HG03039 (cell line): ENCODE measurements at regions not wholly inside any gene's neighbourhood (a gene's known extent, or its start where the extent isn't known, plus 50 kb on each side); places are given as distances from the start of the nearest gene placed in this dataset.
"Not testable (repeated sequence)": the region's sequence is repeated elsewhere in the genome, so short reads cannot be mapped to it uniquely, and the experiment has no call there.

Experiments used
- ATAC-seq: cut with Tn5 transposase; IDR thresholded peaks from one replicate; pipeline ENCODE4 v1.9.1; 2021; ENCODE audit warnings: mild to moderate bottlenecking, moderate library complexity; ENCODE audit not compliant: unreplicated experiment

GRCh38 chr1:73516451-73516850 is 681.5 kb downstream of the LRRIQ3 start:
- no peak for ATAC-seq

- ATAC-seq, result no peak
Measured at GRCh38 chr1:73511038-73511437, 686.9 kb downstream of the LRRIQ3 start.

DNA sequence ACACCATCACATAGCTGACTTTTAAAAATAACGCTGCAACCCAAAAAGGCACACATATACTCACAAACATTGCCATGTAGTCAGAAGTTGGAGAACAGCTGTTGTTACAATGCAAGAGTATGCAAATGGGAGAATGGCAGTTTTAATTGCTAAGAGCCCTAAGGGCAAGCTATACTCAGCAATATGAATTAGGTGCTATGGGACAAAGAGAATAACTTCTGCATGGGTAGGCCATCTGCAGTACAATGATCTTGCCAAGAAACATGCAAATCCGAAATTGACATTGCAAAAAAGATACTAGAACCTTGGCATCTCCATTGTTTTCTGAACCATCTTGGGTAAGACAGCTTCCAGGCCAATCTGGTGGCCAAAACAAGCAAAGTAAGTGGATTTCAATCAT is 697.8 kb downstream of the LRRIQ3 start:
- ATAC-seq, result no peak

GRCh38 chr1:73499671-73500070 is 698.3 kb downstream of the LRRIQ3 start:
- no peak for ATAC-seq

DNA sequence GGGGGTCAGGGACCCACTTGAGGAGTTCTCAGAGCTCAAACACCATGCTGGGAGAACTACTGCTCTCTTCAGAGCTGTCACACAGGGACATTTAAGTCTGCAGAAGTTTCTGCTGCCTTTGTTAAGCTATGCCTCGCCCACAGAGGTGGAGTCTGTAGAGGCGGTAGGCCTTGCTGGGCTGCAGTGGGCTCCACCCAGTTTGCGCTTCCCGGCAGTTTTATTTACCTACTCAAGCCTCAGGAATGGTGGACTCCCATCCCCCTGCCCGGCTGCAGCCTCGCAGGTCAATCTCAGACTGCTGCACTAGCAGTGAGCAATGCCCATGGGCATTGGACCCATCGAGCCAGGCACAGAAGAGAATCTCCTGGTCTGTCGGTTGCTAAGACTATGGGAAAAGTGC is 706.4 kb downstream of the LRRIQ3 start:
- no peak for ATAC-seq

DNA sequence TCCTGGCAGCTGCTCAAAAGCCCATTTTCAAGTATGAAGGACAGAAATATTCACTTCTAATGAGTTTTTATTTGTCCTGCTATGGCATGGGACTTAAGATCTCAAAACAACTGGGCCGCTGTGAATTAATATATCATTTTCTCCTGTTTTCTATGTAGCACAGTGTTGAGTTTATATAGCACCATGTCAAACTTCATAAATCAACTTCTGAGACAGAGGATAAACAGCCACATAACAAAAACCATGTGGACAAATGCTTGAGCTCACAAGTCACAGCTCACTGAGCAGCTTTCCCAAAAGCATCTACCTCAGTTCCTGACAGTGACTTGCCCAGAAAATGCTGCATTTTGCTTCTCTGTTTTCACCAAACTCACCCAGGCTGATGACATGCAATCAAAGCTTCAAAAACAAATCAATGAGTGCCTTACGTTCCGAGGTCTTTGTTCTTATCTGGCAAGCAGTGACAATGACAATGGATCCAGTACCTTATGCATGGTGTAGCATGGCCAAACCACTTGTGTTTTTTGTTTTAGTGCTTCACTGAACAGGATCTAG is 722.6 kb downstream of the LRRIQ3 start:
- no peak for ATAC-seq

DNA sequence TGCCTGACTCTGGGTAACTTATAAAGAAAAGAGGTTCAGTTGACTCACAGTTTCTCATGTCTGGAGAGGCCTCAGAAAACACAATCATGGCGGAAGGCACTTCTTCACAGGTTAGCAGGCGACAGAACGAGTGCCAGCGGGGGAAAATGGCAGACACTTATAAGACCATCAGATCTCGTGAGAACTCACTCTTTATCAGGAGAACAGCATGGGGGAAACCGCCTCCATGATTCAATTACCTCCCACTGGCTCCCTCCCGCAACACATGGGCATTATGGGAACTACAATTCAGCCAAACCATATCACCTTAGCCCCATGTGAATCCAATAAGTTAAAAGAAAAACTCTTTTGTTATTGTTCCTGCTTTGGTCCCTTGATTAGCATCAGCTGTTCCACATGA is 725.2 kb downstream of the LRRIQ3 start:
- ATAC-seq, result no peak

DNA sequence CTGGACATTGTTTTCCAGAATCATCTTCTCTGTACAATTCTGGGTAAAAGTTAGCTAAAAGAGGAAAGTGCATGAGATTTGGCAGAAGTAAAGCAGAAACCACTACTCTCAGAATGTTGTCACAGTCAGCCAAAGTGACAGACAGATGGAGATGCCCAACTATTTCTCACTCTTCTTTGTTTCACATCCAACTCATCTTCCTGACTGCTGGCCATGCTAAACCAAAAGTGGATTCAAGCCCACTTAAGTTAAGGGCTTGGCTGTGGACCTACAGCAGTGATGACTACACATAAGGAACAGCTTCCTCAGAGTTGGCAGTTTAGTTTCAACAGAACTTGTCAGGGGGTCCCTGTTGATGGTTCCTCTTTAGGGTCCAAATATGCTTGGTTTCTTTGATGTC is 730.2 kb downstream of the LRRIQ3 start:
- no peak for ATAC-seq

GRCh38 chr1:73463873-73464272 is 734.1 kb downstream of the LRRIQ3 start:
- ATAC-seq, result no peak

DNA sequence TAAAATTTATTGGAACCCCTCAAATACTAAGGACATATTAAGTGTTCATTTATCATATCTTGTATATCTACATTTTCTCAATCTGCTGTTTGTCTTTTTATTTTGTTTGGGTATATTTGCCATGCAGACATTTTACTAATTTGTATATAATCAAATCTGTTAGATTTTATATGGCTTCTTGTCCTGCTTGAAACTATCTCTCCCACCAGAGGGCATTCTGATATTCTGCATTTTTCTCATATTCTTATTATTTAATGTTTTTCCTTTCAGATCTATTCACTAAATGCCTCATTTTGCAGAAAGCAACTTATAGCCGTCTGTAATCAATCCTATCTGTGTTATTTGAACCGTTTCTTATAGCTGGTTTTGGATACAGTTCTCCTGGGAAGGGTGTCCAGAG is 745.5 kb downstream of the LRRIQ3 start:
- ATAC-seq, result no peak

- ATAC-seq, result not testable (repeated sequence)
Measured at GRCh38 chr1:73450668-73451067, 747.3 kb downstream of the LRRIQ3 start.

DNA sequence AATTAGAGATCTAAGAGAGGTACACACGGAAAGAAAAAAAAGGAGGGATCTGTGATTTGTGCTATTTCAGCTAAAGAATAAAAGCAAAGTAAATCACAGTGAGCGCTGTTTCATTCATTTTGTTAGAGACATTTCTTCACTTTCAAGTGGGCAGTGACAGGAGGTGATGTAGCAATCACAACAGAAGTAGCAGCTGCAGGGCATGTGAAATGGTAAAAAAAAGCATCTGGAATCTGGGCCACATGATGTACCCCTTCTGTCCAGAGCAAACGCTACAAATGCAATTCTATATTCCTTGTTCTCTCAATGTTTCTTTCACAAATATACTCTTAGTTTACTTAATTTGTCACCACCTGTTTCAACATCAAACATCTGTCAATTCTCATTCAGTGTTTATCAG is 786.5 kb downstream of the LRRIQ3 start:
- no peak for ATAC-seq

DNA sequence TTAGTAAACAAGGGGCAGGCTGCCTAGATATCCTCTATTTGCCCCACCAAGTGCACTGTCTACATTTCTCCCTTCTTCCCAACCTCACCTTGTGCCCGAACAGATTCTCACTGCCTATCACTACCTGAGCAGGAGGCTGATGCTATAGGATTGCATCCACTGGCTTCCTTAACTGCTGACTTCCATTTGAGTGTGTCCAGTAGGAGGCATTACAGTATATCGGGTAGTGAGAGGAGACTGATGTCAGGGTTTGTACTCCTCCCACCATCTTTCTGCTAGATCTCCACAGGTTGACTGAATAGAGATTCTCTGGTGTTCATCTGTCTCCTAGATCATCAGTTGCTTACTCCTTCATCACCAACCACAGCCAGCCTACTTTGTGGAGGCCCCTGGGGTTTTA is 796.3 kb downstream of the LRRIQ3 start:
- no peak for ATAC-seq

DNA sequence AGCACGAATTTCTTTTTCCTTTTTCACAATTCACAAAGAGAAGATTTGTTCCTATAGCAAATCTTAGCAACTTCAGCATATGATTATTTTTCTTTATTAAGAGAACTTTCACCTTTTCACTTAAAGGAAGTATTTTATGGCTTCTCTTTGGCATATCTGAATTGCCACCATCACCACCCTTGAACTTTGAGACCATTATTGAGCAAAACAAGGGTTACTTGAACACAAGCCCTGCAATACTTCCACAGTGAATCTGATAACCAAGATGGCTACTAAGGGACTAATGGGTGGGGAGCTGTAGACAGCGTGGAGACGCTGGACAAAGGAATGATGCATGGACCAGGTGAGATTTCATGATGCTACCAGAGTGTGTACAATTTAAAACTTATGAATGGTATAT is 815.0 kb downstream of the LRRIQ3 start:
- no peak for ATAC-seq

- ATAC-seq, result no peak
Measured at GRCh38 chr1:73366734-73367413, 831.1 kb downstream of the LRRIQ3 start.

GRCh38 chr1:73359001-73359400 is 839.0 kb downstream of the LRRIQ3 start:
- ATAC-seq, result no peak

- no peak for ATAC-seq
Measured at GRCh38 chr1:73356485-73356884, 841.5 kb downstream of the LRRIQ3 start.

DNA sequence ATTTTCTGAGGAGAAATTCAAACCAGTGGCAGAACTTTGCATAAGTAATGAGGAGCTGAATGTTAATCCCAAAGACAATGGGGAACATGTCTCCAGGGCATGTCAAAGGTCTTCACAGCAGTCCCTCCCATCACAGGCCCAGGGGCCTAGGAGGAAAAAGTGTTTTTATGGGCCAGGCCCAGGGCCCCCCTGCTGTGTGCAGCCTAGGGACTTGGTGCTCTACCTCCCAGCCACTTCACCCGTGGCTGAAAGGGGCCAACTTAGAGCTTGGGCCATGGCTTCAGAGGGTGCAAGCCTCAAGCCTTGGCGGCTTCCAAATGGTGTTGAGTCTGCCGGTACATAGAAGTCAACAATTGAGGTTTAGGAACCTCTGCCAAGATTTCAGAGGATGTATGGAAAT is 854.0 kb downstream of the LRRIQ3 start:
- no peak for ATAC-seq

- no peak for ATAC-seq
Measured at GRCh38 chr1:73333847-73334503, 864.0 kb downstream of the LRRIQ3 start.

- no peak for ATAC-seq
Measured at GRCh38 chr1:73331726-73332125, 866.2 kb downstream of the LRRIQ3 start.

- ATAC-seq, result no peak
Measured at GRCh38 chr1:73327998-73328397, 870.0 kb downstream of the LRRIQ3 start.

DNA sequence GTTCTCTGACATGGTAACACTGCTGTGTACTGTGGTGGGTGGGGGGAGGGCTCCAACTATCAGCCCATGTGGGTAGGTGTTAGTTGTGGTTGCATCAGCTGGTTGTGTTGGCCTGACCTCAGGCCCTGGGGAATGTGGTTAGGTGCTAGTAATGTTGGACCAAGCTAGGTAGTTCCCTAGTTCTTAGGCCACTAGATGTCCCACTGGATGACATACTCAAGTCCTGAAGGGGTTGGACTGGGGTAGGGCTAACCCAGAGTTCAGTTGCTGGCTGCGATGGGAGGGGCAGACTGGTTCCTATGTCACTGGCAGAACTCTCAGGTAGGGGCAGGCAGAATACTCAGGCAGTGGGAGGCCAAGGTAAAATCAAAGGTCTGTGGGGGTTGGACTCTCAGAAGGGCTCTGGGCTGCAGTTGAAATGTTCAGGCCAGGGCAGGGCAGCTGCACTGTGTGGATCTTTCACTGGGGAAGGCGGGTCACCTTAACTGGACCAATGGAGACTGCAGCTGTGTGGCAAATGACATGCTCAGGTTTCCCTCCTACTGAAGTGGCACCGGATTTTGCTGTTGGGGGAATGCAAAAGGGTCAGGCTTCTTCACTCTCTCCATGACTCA is 870.7 kb downstream of the LRRIQ3 start:
- no peak for ATAC-seq
